Mammary epithelial cell (primary cell): ENCODE measurements at regions not wholly inside any gene's neighbourhood (a gene's known extent, or its start where the extent isn't known, plus 50 kb on each side); places are given as distances from the start of the nearest gene placed in this dataset.

Experiments used
- CTCF ChIP-seq, 2 donors: IDR thresholded peaks in 1 of 2; conservative IDR thresholded peaks in 1 of 2; 2 replicates each; pipeline ENCODE4 v1.5.1; 2011 to 2012; ENCODE audit warnings: inconsistent platforms in 2 of 2, low read length in 2 of 2, mild to moderate bottlenecking in 2 of 2, control low read depth in 1 of 2, low read depth in 1 of 2; ENCODE audit not compliant: insufficient read depth in 1 of 2; ENCODE audit errors: extremely low read depth in 1 of 2
- EZH2 ChIP-seq: IDR thresholded peaks from 2 replicates; pipeline ENCODE4 v1.6.1; 2012; ENCODE audit warnings: low read length, inconsistent platforms, borderline replicate concordance

- no peak for TF ChIP-seq CTCF (conservative IDR thresholded peaks at IDR 0.05 in 1 of 2, IDR thresholded peaks at IDR 0.05 in 1 of 2; ENCODE audit: extremely low read depth in 1 of 2, insufficient read depth in 1 of 2, low read depth in 1 of 2, low read length in 2 of 2)
- no peak for TF ChIP-seq EZH2
Measured at GRCh38 chr2:21280793-21281192, 157.0 kb downstream of the TDRD15 start.
